Pancreas (tissue), 10 donors: ENCODE measurements at regions not wholly inside any gene's neighbourhood (a gene's known extent, or its start where the extent isn't known, plus 50 kb on each side); places are given as distances from the start of the nearest gene placed in this dataset.

ENCODE experiments used
- ATAC-seq, 4 donors: fragments of 200-7000 bp; cut with Tn5 transposase; one replicate each; pipeline versions ENCODE4 v1.8.0 to v1.9.1; 2020; ENCODE audit warnings: mild to moderate bottlenecking in 4 of 4, moderate library complexity in 4 of 4
- DNase-seq, 6 donors: peaks; one replicate each; pipeline ENCODE4 v3.0.0-alpha.2; 2020
- FAIRE-seq: peaks from 2 replicates; lab custom pipeline; 2012; peaks lifted over from hg19 to GRCh38; lab: Jason Lieb, UNC
- H3K27ac ChIP-seq, 4 donors: fragments of 200-600 bp; sonication (generic); 1 replicate in 3 of 4; 2 replicates in 1 of 4; pipeline versions ENCODE4 v1.5.0 to v1.8.0; 2020
- H3K27me3 ChIP-seq, 4 donors: fragments of 200-600 bp; one replicate each; pipeline ENCODE4 v1.8.0; 2021
- H3K36me3 ChIP-seq, 3 donors: fragments of 200-600 bp; sonication (generic) in 1 of 3; one replicate each; pipeline versions ENCODE4 v1.5.0 to v1.8.0; 2020 to 2021
- H3K4me1 ChIP-seq, 3 donors: fragments of 200-600 bp; one replicate each; pipeline ENCODE4 v1.8.0; 2021
- H3K4me3 ChIP-seq, 4 donors: fragments of 200-600 bp; sonication (generic) in 2 of 4; one replicate each; pipeline versions ENCODE4 v1.5.0 to v1.8.0; 2020 to 2021
- H3K9me3 ChIP-seq, 4 donors: fragments of 200-600 bp; one replicate each; pipeline ENCODE4 v1.8.0; 2021
- CTCF ChIP-seq, 4 donors: fragments of 200-600 bp; sonication (generic) in 3 of 4; IDR thresholded peaks; one replicate each; pipeline versions ENCODE4 v1.5.0 to v1.8.0; 2021; ENCODE audit warnings: antibody characterized with exemption in 4 of 4
- WGBS, 2 donors: extraction: QIAGEN DNeasy Blood & Tissue Kit; methylation state at CpG; one replicate each; pipeline ENCODE4 v1.1.7; 2013; 5-methylcytosine and 5-hydroxymethylcytosine counted together
- intact Hi-C, 3 donors: fragments of 100-400 bp; cut with DNase I; formaldehyde crosslinking; loops; one replicate each; pipeline versions ENCODE4 v1.11.1 to v1.14.2; 2022
- donor health status: healthy with polysubstance abuse.
- donor health status: DM: no; HTN: no; CAD: no; lungs with moderate emphysema.
- donor health status: DM: no; HTN: no; CAD: no.
- donor health status: control.
- donor health status: control.
- donor health status: Bipolar disorder and iron deficiency.
- donor health status: DM: yes; HTN: yes; CAD: no.
- donor health status: DM: no; HTN: no; CAD: no.
- donor health status: DM: no; HTN: no; CAD: no.
- donor health status: DM: yes; HTN: yes; CAD: no.

GRCh38 chrY:7448687-7449086 is 537.1 kb upstream of the AMELY start:
- ATAC-seq (no peak), FAIRE-seq (no peak), DNase-seq (no peak)
- Histone ChIP-seq H3K4me1 (no peaks in the 10 kb centered on the region), H3K27me3 (no peaks in the 10 kb centered on the region), H3K27ac (no peak overlapping the region), H3K36me3 (no peaks in the 10 kb centered on the region), H3K9me3 (no peaks in the 10 kb centered on the region), H3K4me3 (no peak overlapping the region)
- no peak for TF ChIP-seq CTCF (IDR thresholded peaks at IDR 0.05)
- intact Hi-C loops: no loop called here
- 66% methylated on average over 3 of the region's 3 CpGs; no CpG with 5 or more reads in 1 of the 2 donors for WGBS, 2 donors

GRCh38 chrY:7447881-7448516 is 536.4 kb upstream of the AMELY start:
- no peak for TF ChIP-seq CTCF (IDR thresholded peaks at IDR 0.05)
- DNase-seq (no peak), FAIRE-seq (no peak), ATAC-seq (no peak)
- 86% methylated on average over 8 of the region's 8 CpGs; no CpG with 5 or more reads in 1 of the 2 donors for WGBS, 2 donors
- no peaks in the 10 kb centered on the region for H3K9me3 ChIP-seq
- H3K4me3 ChIP-seq: no peak overlapping the region
- H3K27ac ChIP-seq: no peak overlapping the region
- intact Hi-C loops: no loop called here
- no peaks in the 10 kb centered on the region for H3K36me3 ChIP-seq
- no peaks in the 10 kb centered on the region for H3K4me1 ChIP-seq
- no peaks in the 10 kb centered on the region for H3K27me3 ChIP-seq

- TF ChIP-seq CTCF (IDR thresholded peaks at IDR 0.05): no peak
- DNase-seq (no peak), ATAC-seq (no peak), FAIRE-seq (no peak)
- no peak overlapping the region for H3K4me3 ChIP-seq
- H3K4me1 ChIP-seq: no peaks in the 10 kb centered on the region
- no peaks in the 10 kb centered on the region for H3K36me3 ChIP-seq
- H3K27ac ChIP-seq: no peak overlapping the region
- no peaks in the 10 kb centered on the region for H3K9me3 ChIP-seq
- intact Hi-C loops: no loop called here
- 72% methylated on average over 3 of the region's 3 CpGs; no CpG with 5 or more reads in 1 of the 2 donors for WGBS, 2 donors
- H3K27me3 ChIP-seq: no peaks in the 10 kb centered on the region
These were observed 532.6 kb upstream of the AMELY start for GRCh38 chrY:7444141-7444540.

GRCh38 chrY:7440796-7441530 is 529.4 kb upstream of the AMELY start:
- H3K9me3 ChIP-seq: no peaks in the 10 kb centered on the region
- TF ChIP-seq CTCF (IDR thresholded peaks at IDR 0.05): no peak
- H3K36me3 ChIP-seq: no peaks in the 10 kb centered on the region
- DNase-seq: no peak
- WGBS, 2 donors: 51% methylated on average over 4 of the region's 4 CpGs; no CpG with 5 or more reads in 1 of the 2 donors
- H3K27ac ChIP-seq: no peak overlapping the region
- no peak overlapping the region for H3K4me3 ChIP-seq
- intact Hi-C loops: no loop called here
- no peaks in the 10 kb centered on the region for H3K4me1 ChIP-seq
- ATAC-seq: no peak
- FAIRE-seq: no peak
- H3K27me3 ChIP-seq: no peaks in the 10 kb centered on the region

GRCh38 chrY:7437086-7437485 is 525.5 kb upstream of the AMELY start:
- intact Hi-C loops: no loop called here
- H3K27ac ChIP-seq: no peak overlapping the region
- no peaks in the 10 kb centered on the region for H3K9me3 ChIP-seq
- 91% methylated on average over 1 of the region's 1 CpG; no CpG with 5 or more reads in 1 of the 2 donors for WGBS, 2 donors
- FAIRE-seq (no peak), ATAC-seq (no peak), DNase-seq (no peak)
- H3K4me1 ChIP-seq: no peaks in the 10 kb centered on the region
- no peaks in the 10 kb centered on the region for H3K36me3 ChIP-seq
- no peak overlapping the region for H3K4me3 ChIP-seq
- no peaks in the 10 kb centered on the region for H3K27me3 ChIP-seq
- TF ChIP-seq CTCF (IDR thresholded peaks at IDR 0.05): no peak
